ENCODE measurements at regions not wholly inside any gene's neighbourhood (a gene's known extent, or its start where the extent isn't known, plus 50 kb on each side); places are given as distances from the start of the nearest gene placed in this dataset.
"Not testable (repeated sequence)": the region's sequence is repeated elsewhere in the genome, so short reads cannot be mapped to it uniquely, and the experiment has no call there.

GRCh38 chr18:39134255-39134654, 1568.7 kb upstream of the CELF4 start:
- Histone ChIP-seq H3K4me3 (no peak overlapping the region), H3K27ac (no peak overlapping the region), H3K4me1 (no peaks in the 10 kb centered on the region), H3K36me3 (no peaks in the 10 kb centered on the region), H3K27me3 (no peaks in the 10 kb centered on the region), H3K9me3 (no peaks in the 10 kb centered on the region)
- in situ Hi-C loops (cut with MboI; ENCODE audit: low pct_ligation_motif_present in 1 of 4, low pct_unique_long_range_greater_than_20kb in 1 of 4, low sequenced_read_pairs in 3 of 4): no loop called here
- intact Hi-C loops (cut with DNase I; ENCODE audit: low total_unique reads): no loop called here
- 91 to 100% methylated on average over 2 to 3 of the region's 3 CpGs for WGBS, 2 donors (ENCODE audit: low coverage in 1 of 2)
- TF ChIP-seq EP300 (IDR thresholded peaks at IDR 0.05; ENCODE audit: low read depth) (no peak), CTCF (IDR thresholded peaks at IDR 0.05) (no peak), POLR2AphosphoS5 (IDR thresholded peaks at IDR 0.05) (no peak), POLR2A (IDR thresholded peaks at IDR 0.05) (no peak)
- no peak for DNase-seq

GRCh38 chr18:39127538-39127937, 1561.9 kb upstream of the CELF4 start:
- H3K4me1 ChIP-seq; H3K27ac ChIP-seq; DNase-seq; intact Hi-C loops (cut with DNase I; ENCODE audit: low total_unique reads); in situ Hi-C loops (cut with MboI; ENCODE audit: low pct_ligation_motif_present in 1 of 4, low pct_unique_long_range_greater_than_20kb in 1 of 4, low sequenced_read_pairs in 3 of 4); H3K4me3 ChIP-seq; H3K27me3 ChIP-seq; H3K36me3 ChIP-seq; H3K9me3 ChIP-seq: not testable (repeated sequence)
- WGBS, 2 donors (ENCODE audit: low coverage in 1 of 2): 83 to 86% methylated on average over 3 of the region's 3 CpGs

- Histone ChIP-seq H3K27me3 (no peaks in the 10 kb centered on the region), H3K27ac (no peak overlapping the region), H3K4me3 (no peak overlapping the region), H3K4me1 (no peaks in the 10 kb centered on the region), H3K36me3 (no peaks in the 10 kb centered on the region), H3K9me3 (no peaks in the 10 kb centered on the region)
- TF ChIP-seq POLR2A (IDR thresholded peaks at IDR 0.05) (no peak), POLR2AphosphoS5 (IDR thresholded peaks at IDR 0.05) (no peak), CTCF (IDR thresholded peaks at IDR 0.05) (no peak), EP300 (IDR thresholded peaks at IDR 0.05; ENCODE audit: low read depth) (no peak)
- WGBS, 2 donors (ENCODE audit: low coverage in 1 of 2): 57 to 82% methylated on average over 1 of the region's 1 CpG
- intact Hi-C loops (cut with DNase I; ENCODE audit: low total_unique reads): no loop called here
- DNase-seq: no peak
- in situ Hi-C loops (cut with MboI; ENCODE audit: low pct_ligation_motif_present in 1 of 4, low pct_unique_long_range_greater_than_20kb in 1 of 4, low sequenced_read_pairs in 3 of 4): no loop called here
These were observed 1548.2 kb upstream of the CELF4 start for GRCh38 chr18:39113790-39114189.

- no peaks in the 10 kb centered on the region for H3K9me3 ChIP-seq
- 54 to 71% methylated on average over 4 of the region's 4 CpGs for WGBS, 2 donors (ENCODE audit: low coverage in 1 of 2)
- no peaks in the 10 kb centered on the region for H3K27me3 ChIP-seq
- no peak overlapping the region for H3K27ac ChIP-seq
- intact Hi-C loops (cut with DNase I; ENCODE audit: low total_unique reads) (no loop called here), in situ Hi-C loops (cut with MboI; ENCODE audit: low pct_ligation_motif_present in 1 of 4, low pct_unique_long_range_greater_than_20kb in 1 of 4, low sequenced_read_pairs in 3 of 4) (no loop called here)
- no peaks in the 10 kb centered on the region for H3K4me1 ChIP-seq
- no peak for DNase-seq
- H3K4me3 ChIP-seq: no peak overlapping the region
- TF ChIP-seq POLR2AphosphoS5 (IDR thresholded peaks at IDR 0.05): no peak
- no peak for TF ChIP-seq POLR2A (IDR thresholded peaks at IDR 0.05)
- no peak for TF ChIP-seq CTCF (IDR thresholded peaks at IDR 0.05)
- TF ChIP-seq EP300 (IDR thresholded peaks at IDR 0.05; ENCODE audit: low read depth): no peak
- H3K36me3 ChIP-seq: no peaks in the 10 kb centered on the region
These were observed 1539.5 kb upstream of the CELF4 start for GRCh38 chr18:39105104-39105503.

GRCh38 chr18:39072970-39073369, 1507.4 kb upstream of the CELF4 start:
- DNase-seq: no peak
- H3K9me3 ChIP-seq: no peaks in the 10 kb centered on the region
- TF ChIP-seq EP300 (IDR thresholded peaks at IDR 0.05; ENCODE audit: low read depth) (no peak), CTCF (IDR thresholded peaks at IDR 0.05) (no peak), POLR2A (IDR thresholded peaks at IDR 0.05) (no peak), POLR2AphosphoS5 (IDR thresholded peaks at IDR 0.05) (no peak)

More at GRCh38 chr18:39072970-39073369, 1507.4 kb upstream of the CELF4 start:
- in situ Hi-C loops (cut with MboI; ENCODE audit: low pct_ligation_motif_present in 1 of 4, low pct_unique_long_range_greater_than_20kb in 1 of 4, low sequenced_read_pairs in 3 of 4) (no loop called here), intact Hi-C loops (cut with DNase I; ENCODE audit: low total_unique reads) (no loop called here)
- Histone ChIP-seq H3K27ac (no peak overlapping the region), H3K36me3 (no peaks in the 10 kb centered on the region), H3K4me3 (no peak overlapping the region), H3K27me3 (no peaks in the 10 kb centered on the region), H3K4me1 (no peaks in the 10 kb centered on the region)
- 58% methylated on average over 3 of the region's 3 CpGs for WGBS, 2 donors (ENCODE audit: low coverage in 1 of 2)
